Gastroesophageal sphincter (tissue), 3 donors: ENCODE measurements at regions not wholly inside any gene's neighbourhood (a gene's known extent, or its start where the extent isn't known, plus 50 kb on each side); places are given as distances from the start of the nearest gene placed in this dataset.

ENCODE experiments used
- CTCF ChIP-seq, 4 experiments: fragments of 200-600 bp in 2 of 4; fragments of 450-650 bp in 2 of 4; sonication (generic) in 1 of 4; IDR thresholded peaks; one replicate each; pipeline ENCODE4 v1.5.1; 2017 to 2019; ENCODE audit warnings: antibody characterized with exemption in 4 of 4, mild to moderate bottlenecking in 2 of 4, moderate library complexity in 2 of 4
- EP300 ChIP-seq: sonication (generic); formaldehyde crosslinking; IDR thresholded peaks from one replicate; pipeline ENCODE4 v1.6.1; 2017; ENCODE audit warnings: antibody characterized with exemption, mild to moderate bottlenecking
- POLR2A ChIP-seq, 2 donors: fragments of 450-650 bp; IDR thresholded peaks; one replicate each; pipeline ENCODE4 v1.6.1; 2017; ENCODE audit warnings: antibody characterized with exemption in 2 of 2, mild to moderate bottlenecking in 2 of 2, moderate library complexity in 1 of 2
- POLR2AphosphoS5 ChIP-seq: sonication (generic); formaldehyde crosslinking; IDR thresholded peaks from one replicate; pipeline ENCODE4 v1.6.1; 2017; ENCODE audit warnings: antibody characterized with exemption

- no peak for TF ChIP-seq POLR2A (IDR thresholded peaks at IDR 0.05)
- TF ChIP-seq CTCF (IDR thresholded peaks at IDR 0.05), result no peak
- no peak for TF ChIP-seq EP300
- no peak for TF ChIP-seq POLR2AphosphoS5
Observed at GRCh38 chr1:80163686-80164085, 1157.2 kb upstream of the ADGRL4 start.
